Liver (tissue), 3 donors: ENCODE measurements at regions not wholly inside any gene's neighbourhood (a gene's known extent, or its start where the extent isn't known, plus 50 kb on each side); places are given as distances from the start of the nearest gene placed in this dataset.

Experiments
- EGR1 ChIP-seq, 2 donors: IDR thresholded peaks; 2 replicates each; pipeline ENCODE4 v1.6.1; 2016 to 2018; ENCODE audit warnings: antibody characterized with exemption in 2 of 2, low read depth in 2 of 2
- FOXA1 ChIP-seq: IDR thresholded peaks from 2 replicates; pipeline ENCODE4 v1.6.1; 2016; ENCODE audit warnings: antibody characterized with exemption
- GABPA ChIP-seq, 2 donors: IDR thresholded peaks in 1 of 2; conservative IDR thresholded peaks in 1 of 2; 2 replicates each; pipeline ENCODE4 v1.6.1; 2016; ENCODE audit warnings: antibody characterized with exemption in 2 of 2, mild to moderate bottlenecking in 1 of 2, moderate library complexity in 1 of 2
- HNF4A ChIP-seq, 2 donors: conservative IDR thresholded peaks; 2 replicates each; pipeline ENCODE4 v1.6.1; 2016; ENCODE audit warnings: antibody characterized with exemption in 2 of 2, mild to moderate bottlenecking in 2 of 2
- NR2F2 ChIP-seq: IDR thresholded peaks from 2 replicates; pipeline ENCODE4 v1.6.1; 2016; ENCODE audit warnings: antibody characterized with exemption
- RAD21 ChIP-seq, 2 donors: IDR thresholded peaks; 2 replicates each; pipeline ENCODE4 v1.6.1; 2016; ENCODE audit warnings: antibody characterized with exemption in 2 of 2, mild to moderate bottlenecking in 2 of 2
- RXRA ChIP-seq, 2 donors: IDR thresholded peaks; 2 replicates each; pipeline ENCODE4 v1.6.1; 2017 to 2018; ENCODE audit warnings: antibody characterized with exemption in 2 of 2, mild to moderate bottlenecking in 1 of 2
- SP1 ChIP-seq: IDR thresholded peaks from 2 replicates; pipeline ENCODE4 v1.6.1; 2018; ENCODE audit warnings: antibody characterized with exemption, mild to moderate bottlenecking
- TAF1 ChIP-seq: conservative IDR thresholded peaks from 2 replicates; pipeline ENCODE4 v1.6.1; 2016; ENCODE audit warnings: antibody characterized with exemption, mild to moderate bottlenecking
- YY1 ChIP-seq: IDR thresholded peaks from 2 replicates; pipeline ENCODE4 v1.6.1; 2016; ENCODE audit warnings: antibody characterized with exemption, mild to moderate bottlenecking
- TF ChIP-seq, protein P1 (sequence below): fragments of 150-350 bp; IDR thresholded peaks from 2 replicates; pipeline ENCODE4 v1.5.1; 2017; ENCODE audit warnings: improper control_type of control experiment, low read depth, low read length; ENCODE audit not compliant: missing input control
- TF ChIP-seq, protein P2 (sequence below): IDR thresholded peaks from 2 replicates; pipeline ENCODE4 v1.6.1; 2016; ENCODE audit warnings: antibody characterized with exemption, mild to moderate bottlenecking
- TF ChIP-seq, protein P3 (sequence below): IDR thresholded peaks from 2 replicates; pipeline ENCODE4 v1.6.1; 2016; ENCODE audit warnings: antibody characterized with exemption
- TF ChIP-seq, protein P4 (sequence below): IDR thresholded peaks from 2 replicates; pipeline ENCODE4 v1.6.1; 2016; ENCODE audit warnings: antibody characterized with exemption
- donor health status: healthy.
- donor health status: healthy.

DNA sequence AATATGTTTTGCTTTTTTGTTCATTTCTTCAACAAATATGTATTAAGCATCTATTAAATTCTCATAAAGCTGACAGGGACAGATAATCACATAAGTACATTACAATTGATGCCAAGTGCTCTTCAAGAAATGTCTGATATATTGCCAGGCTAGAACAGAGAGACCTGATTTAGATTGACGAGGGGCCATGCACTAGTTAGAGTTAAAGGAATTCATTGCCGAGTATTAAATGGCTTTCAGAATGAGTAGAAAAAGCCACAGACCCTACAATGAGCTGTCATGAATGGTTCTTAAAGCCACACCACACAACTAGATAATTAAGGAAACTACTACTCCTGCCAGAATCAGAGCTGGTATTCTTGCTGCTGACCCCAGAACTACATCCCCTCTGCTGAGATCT, 250.2 kb upstream of the MME start:
- TF ChIP-seq, protein P1, sequence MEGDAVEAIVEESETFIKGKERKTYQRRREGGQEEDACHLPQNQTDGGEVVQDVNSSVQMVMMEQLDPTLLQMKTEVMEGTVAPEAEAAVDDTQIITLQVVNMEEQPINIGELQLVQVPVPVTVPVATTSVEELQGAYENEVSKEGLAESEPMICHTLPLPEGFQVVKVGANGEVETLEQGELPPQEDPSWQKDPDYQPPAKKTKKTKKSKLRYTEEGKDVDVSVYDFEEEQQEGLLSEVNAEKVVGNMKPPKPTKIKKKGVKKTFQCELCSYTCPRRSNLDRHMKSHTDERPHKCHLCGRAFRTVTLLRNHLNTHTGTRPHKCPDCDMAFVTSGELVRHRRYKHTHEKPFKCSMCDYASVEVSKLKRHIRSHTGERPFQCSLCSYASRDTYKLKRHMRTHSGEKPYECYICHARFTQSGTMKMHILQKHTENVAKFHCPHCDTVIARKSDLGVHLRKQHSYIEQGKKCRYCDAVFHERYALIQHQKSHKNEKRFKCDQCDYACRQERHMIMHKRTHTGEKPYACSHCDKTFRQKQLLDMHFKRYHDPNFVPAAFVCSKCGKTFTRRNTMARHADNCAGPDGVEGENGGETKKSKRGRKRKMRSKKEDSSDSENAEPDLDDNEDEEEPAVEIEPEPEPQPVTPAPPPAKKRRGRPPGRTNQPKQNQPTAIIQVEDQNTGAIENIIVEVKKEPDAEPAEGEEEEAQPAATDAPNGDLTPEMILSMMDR: no peak
- TF ChIP-seq RAD21 (IDR thresholded peaks at IDR 0.05) (no peak), SP1 (no peak), GABPA (IDR thresholded peaks at IDR 0.05 in 1 of 2, conservative IDR thresholded peaks at IDR 0.05 in 1 of 2) (no peak), YY1 (no peak), TAF1 (no peak), NR2F2 (no peak), FOXA1 (no peak), HNF4A (conservative IDR thresholded peaks at IDR 0.05) (no peak), RXRA (IDR thresholded peaks at IDR 0.05) (no peak), EGR1 (IDR thresholded peaks at IDR 0.05; ENCODE audit: low read depth in 2 of 2) (no peak)
- TF ChIP-seq, protein P2, sequence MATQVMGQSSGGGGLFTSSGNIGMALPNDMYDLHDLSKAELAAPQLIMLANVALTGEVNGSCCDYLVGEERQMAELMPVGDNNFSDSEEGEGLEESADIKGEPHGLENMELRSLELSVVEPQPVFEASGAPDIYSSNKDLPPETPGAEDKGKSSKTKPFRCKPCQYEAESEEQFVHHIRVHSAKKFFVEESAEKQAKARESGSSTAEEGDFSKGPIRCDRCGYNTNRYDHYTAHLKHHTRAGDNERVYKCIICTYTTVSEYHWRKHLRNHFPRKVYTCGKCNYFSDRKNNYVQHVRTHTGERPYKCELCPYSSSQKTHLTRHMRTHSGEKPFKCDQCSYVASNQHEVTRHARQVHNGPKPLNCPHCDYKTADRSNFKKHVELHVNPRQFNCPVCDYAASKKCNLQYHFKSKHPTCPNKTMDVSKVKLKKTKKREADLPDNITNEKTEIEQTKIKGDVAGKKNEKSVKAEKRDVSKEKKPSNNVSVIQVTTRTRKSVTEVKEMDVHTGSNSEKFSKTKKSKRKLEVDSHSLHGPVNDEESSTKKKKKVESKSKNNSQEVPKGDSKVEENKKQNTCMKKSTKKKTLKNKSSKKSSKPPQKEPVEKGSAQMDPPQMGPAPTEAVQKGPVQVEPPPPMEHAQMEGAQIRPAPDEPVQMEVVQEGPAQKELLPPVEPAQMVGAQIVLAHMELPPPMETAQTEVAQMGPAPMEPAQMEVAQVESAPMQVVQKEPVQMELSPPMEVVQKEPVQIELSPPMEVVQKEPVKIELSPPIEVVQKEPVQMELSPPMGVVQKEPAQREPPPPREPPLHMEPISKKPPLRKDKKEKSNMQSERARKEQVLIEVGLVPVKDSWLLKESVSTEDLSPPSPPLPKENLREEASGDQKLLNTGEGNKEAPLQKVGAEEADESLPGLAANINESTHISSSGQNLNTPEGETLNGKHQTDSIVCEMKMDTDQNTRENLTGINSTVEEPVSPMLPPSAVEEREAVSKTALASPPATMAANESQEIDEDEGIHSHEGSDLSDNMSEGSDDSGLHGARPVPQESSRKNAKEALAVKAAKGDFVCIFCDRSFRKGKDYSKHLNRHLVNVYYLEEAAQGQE: no peak
- TF ChIP-seq, protein P3, sequence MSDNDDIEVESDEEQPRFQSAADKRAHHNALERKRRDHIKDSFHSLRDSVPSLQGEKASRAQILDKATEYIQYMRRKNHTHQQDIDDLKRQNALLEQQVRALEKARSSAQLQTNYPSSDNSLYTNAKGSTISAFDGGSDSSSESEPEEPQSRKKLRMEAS: no peak
- TF ChIP-seq, protein P4, sequence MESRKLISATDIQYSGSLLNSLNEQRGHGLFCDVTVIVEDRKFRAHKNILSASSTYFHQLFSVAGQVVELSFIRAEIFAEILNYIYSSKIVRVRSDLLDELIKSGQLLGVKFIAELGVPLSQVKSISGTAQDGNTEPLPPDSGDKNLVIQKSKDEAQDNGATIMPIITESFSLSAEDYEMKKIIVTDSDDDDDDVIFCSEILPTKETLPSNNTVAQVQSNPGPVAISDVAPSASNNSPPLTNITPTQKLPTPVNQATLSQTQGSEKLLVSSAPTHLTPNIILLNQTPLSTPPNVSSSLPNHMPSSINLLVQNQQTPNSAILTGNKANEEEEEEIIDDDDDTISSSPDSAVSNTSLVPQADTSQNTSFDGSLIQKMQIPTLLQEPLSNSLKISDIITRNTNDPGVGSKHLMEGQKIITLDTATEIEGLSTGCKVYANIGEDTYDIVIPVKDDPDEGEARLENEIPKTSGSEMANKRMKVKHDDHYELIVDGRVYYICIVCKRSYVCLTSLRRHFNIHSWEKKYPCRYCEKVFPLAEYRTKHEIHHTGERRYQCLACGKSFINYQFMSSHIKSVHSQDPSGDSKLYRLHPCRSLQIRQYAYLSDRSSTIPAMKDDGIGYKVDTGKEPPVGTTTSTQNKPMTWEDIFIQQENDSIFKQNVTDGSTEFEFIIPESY: no peak
